HL-60 (cell line): ENCODE measurements at regions not wholly inside any gene's neighbourhood (a gene's known extent, or its start where the extent isn't known, plus 50 kb on each side); places are given as distances from the start of the nearest gene placed in this dataset.

Source experiments
- CTCF ChIP-seq: IDR thresholded peaks from one replicate; pipeline ENCODE4 v1.5.1; 2011; ENCODE audit warnings: low read length, control low read depth, inconsistent platforms; ENCODE audit not compliant: insufficient read depth
- REST ChIP-seq: IDR thresholded peaks from 2 replicates; pipeline ENCODE4 v1.6.1; 2012; ENCODE audit warnings: low read depth; ENCODE audit not compliant: insufficient replicate concordance

DNA sequence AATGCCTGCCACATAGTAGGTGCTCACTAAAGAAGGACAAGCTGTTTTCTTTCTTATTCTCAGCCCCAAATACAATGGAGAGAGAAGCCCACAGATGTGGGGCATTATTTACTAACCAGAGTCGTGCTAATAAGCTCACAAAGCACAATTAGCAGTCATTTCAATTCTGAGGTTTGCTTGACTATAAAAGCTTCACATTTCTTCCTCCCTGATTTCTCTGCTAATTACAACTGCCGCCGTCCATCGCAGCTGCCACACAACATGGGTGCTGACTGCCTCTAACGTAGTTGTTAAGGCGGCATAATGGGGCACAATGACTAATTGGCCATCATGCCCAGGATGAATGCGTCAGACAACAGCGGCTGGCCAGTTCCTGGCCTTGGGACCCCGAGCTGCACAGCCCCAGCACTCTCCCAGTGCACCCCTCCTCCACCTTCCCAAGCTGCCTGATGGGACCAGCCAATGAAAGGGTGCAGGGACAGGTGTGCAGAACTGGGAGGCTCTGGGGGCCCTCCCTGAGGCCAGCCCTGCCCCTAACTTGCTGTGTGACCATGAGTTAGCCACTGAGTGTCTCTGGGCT is 109.2 kb downstream of the CCT6B start:
- TF ChIP-seq CTCF (no peak), REST (no peak)
